ENCODE measurements at regions not wholly inside any gene's neighbourhood (a gene's known extent, or its start where the extent isn't known, plus 50 kb on each side); places are given as distances from the start of the nearest gene placed in this dataset.

DNA sequence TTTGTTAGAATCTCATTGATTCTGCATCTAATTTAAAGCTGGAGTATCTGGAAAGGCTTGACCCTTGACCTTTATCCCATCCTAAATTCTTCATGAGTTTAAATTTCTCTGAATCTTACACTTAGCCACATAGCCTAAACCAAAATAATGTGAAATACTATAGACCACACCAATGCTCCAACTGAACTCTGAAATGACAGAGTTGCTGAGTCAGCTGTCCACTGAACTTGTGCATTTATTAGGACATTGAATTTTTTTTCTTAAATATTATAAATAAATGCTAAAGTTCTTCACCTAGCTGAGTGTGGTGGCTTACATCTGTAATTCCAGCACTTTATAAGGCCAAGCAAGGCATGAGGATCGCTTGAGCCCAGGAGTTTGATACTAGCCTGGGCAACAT, 390.9 kb upstream of the PFKP start:
- no peak overlapping the region for H3K27ac ChIP-seq (ENCODE audit: low read depth, low read length)
- H3F3A ChIP-seq (ENCODE audit: insufficient read depth): no peaks in the 10 kb centered on the region
- H3K9me2 ChIP-seq (replicated peaks; ENCODE audit: insufficient read depth, low read length): no peaks in the 10 kb centered on the region
- no peaks in the 10 kb centered on the region for H3K79me2 ChIP-seq (ENCODE audit: insufficient read depth, low read length)
- H3K9me3 ChIP-seq (ENCODE audit: insufficient read depth, low read length): no peaks in the 10 kb centered on the region
- H3K36me3 ChIP-seq (ENCODE audit: low read length): no peaks in the 10 kb centered on the region
- H4K20me1 ChIP-seq (ENCODE audit: low read depth, low read length): no peaks in the 10 kb centered on the region
- H3K4me3 ChIP-seq (ENCODE audit: insufficient read depth, low read length, poor library complexity, severe bottlenecking): no peak overlapping the region
- H3K9ac ChIP-seq (ENCODE audit: low read length): no peak overlapping the region
- H2AFZ ChIP-seq (ENCODE audit: low read depth, low read length, severe bottlenecking): no peak overlapping the region
- H3K27me3 ChIP-seq (ENCODE audit: low read length): no peaks in the 10 kb centered on the region
- TF ChIP-seq EZH2phosphoT487 (conservative IDR thresholded peaks at IDR 0.05; ENCODE audit: low read length): no peak
- TF ChIP-seq, protein P1, sequence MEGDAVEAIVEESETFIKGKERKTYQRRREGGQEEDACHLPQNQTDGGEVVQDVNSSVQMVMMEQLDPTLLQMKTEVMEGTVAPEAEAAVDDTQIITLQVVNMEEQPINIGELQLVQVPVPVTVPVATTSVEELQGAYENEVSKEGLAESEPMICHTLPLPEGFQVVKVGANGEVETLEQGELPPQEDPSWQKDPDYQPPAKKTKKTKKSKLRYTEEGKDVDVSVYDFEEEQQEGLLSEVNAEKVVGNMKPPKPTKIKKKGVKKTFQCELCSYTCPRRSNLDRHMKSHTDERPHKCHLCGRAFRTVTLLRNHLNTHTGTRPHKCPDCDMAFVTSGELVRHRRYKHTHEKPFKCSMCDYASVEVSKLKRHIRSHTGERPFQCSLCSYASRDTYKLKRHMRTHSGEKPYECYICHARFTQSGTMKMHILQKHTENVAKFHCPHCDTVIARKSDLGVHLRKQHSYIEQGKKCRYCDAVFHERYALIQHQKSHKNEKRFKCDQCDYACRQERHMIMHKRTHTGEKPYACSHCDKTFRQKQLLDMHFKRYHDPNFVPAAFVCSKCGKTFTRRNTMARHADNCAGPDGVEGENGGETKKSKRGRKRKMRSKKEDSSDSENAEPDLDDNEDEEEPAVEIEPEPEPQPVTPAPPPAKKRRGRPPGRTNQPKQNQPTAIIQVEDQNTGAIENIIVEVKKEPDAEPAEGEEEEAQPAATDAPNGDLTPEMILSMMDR (IDR thresholded peaks at IDR 0.05; ENCODE audit: insufficient read depth, low read length, poor library complexity, severe bottlenecking): no peak
- H3K4me2 ChIP-seq (ENCODE audit: low read depth, low read length, poor library complexity, severe bottlenecking): no peak overlapping the region

DNA sequence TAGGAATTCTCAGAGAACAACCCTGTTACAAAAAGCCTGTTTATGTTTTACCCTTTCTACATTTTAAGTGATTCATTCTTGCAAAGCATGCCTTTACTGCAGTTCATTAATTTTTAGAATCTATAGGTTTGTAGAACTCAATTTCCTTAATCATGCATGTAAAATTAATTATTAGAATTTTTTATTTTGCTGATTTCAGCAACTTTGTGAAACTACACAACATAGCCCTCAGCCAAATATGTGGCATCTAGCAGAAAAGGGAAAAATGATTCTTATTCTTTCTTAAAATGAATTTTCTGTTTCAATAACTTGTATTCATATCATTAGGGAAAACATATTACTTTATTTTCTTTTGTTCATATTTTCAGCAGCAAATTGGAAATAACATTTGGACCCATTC, 392.9 kb upstream of the PFKP start:
- TF ChIP-seq, protein P1 (IDR thresholded peaks at IDR 0.05; ENCODE audit: insufficient read depth, low read length, poor library complexity, severe bottlenecking): no peak
- TF ChIP-seq EZH2phosphoT487 (conservative IDR thresholded peaks at IDR 0.05; ENCODE audit: low read length): no peak

DNA sequence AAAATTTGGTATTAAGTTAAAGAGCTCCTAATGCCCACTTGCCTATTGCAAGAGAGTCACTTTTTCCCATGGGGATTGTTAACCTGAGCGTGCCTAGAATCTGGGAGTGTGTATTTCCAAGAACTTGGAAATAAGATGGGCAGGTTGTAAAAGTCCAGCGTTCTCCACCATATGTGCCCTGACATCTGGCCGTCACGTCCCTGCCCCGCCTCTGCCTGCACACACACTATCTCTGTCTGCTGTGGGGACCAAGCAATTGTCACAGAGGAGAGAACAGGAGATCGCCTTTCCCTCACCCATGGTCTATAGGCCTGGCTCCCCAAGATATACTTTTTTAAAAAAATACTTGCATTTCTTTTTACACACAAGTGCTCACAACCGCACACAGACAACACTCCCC, 396.5 kb upstream of the PFKP start:
- no peaks in the 10 kb centered on the region for H3K9me3 ChIP-seq (ENCODE audit: insufficient read depth, low read length)
- TF ChIP-seq, protein P1 (IDR thresholded peaks at IDR 0.05; ENCODE audit: insufficient read depth, low read length, poor library complexity, severe bottlenecking): no peak
- TF ChIP-seq EZH2phosphoT487 (conservative IDR thresholded peaks at IDR 0.05; ENCODE audit: low read length): no peak
- no peak overlapping the region for H3K4me2 ChIP-seq (ENCODE audit: low read depth, low read length, poor library complexity, severe bottlenecking)
- H3K27ac ChIP-seq (ENCODE audit: low read depth, low read length): no peak overlapping the region
- H2AFZ ChIP-seq (ENCODE audit: low read depth, low read length, severe bottlenecking): no peak overlapping the region
- no peaks in the 10 kb centered on the region for H3K36me3 ChIP-seq (ENCODE audit: low read length)
- no peak overlapping the region for H3K4me3 ChIP-seq (ENCODE audit: insufficient read depth, low read length, poor library complexity, severe bottlenecking)
- no peaks in the 10 kb centered on the region for H3F3A ChIP-seq (ENCODE audit: insufficient read depth)
- H4K20me1 ChIP-seq (ENCODE audit: low read depth, low read length): no peaks in the 10 kb centered on the region
- no peaks in the 10 kb centered on the region for H3K79me2 ChIP-seq (ENCODE audit: insufficient read depth, low read length)
- no peaks in the 10 kb centered on the region for H3K27me3 ChIP-seq (ENCODE audit: low read length)
- H3K9me2 ChIP-seq (replicated peaks; ENCODE audit: insufficient read depth, low read length): no peaks in the 10 kb centered on the region
- H3K9ac ChIP-seq (ENCODE audit: low read length): no peak overlapping the region

More for the DNA sequence above, 392.9 kb upstream of the PFKP start:
- H3K27ac ChIP-seq (ENCODE audit: low read depth, low read length): no peak overlapping the region
- no peak overlapping the region for H3K4me2 ChIP-seq (ENCODE audit: low read depth, low read length, poor library complexity, severe bottlenecking)
- no peaks in the 10 kb centered on the region for H4K20me1 ChIP-seq (ENCODE audit: low read depth, low read length)
- no peaks in the 10 kb centered on the region for H3K36me3 ChIP-seq (ENCODE audit: low read length)
- no peaks in the 10 kb centered on the region for H3F3A ChIP-seq (ENCODE audit: insufficient read depth)
- H3K27me3 ChIP-seq (ENCODE audit: low read length): no peaks in the 10 kb centered on the region
- H2AFZ ChIP-seq (ENCODE audit: low read depth, low read length, severe bottlenecking): no peak overlapping the region
- no peaks in the 10 kb centered on the region for H3K9me3 ChIP-seq (ENCODE audit: insufficient read depth, low read length)
- no peaks in the 10 kb centered on the region for H3K9me2 ChIP-seq (replicated peaks; ENCODE audit: insufficient read depth, low read length)
- H3K9ac ChIP-seq (ENCODE audit: low read length): no peak overlapping the region
- no peaks in the 10 kb centered on the region for H3K79me2 ChIP-seq (ENCODE audit: insufficient read depth, low read length)
- no peak overlapping the region for H3K4me3 ChIP-seq (ENCODE audit: insufficient read depth, low read length, poor library complexity, severe bottlenecking)

All from SU-DHL-6 (cell line).